WTC11 (cell line): ENCODE measurements at regions not wholly inside any gene's neighbourhood (a gene's known extent, or its start where the extent isn't known, plus 50 kb on each side); places are given as distances from the start of the nearest gene placed in this dataset.
A peak's percentile ranks its signal among the peaks of the same experiment; 100 is the strongest.

Source experiments
- ATAC-seq: fragments of 200-7000 bp; cut with Tn5 transposase; 2 replicates; pipeline ENCODE4 v1.10.0; 2021; ENCODE audit warnings: mild to moderate bottlenecking, moderate library complexity
- CTCF ChIA-PET: fragments of 300-600 bp; sonication (Branson Sonifier 250); formaldehyde crosslinking; loops from one replicate; lab custom pipeline; 2021; ENCODE audit warnings: antibody characterized with exemption; lab: Charles Lee
- POLR2A ChIA-PET: fragments of 350-600 bp; sonication (Branson Sonifier 250); formaldehyde crosslinking; loops from one replicate; lab custom pipeline; 2021; ENCODE audit warnings: antibody characterized with exemption; lab: Charles Lee
- DNase-seq: peaks from one replicate; pipeline ENCODE4 v3.0.0; 2021; ENCODE audit warnings: low spot score
- H3K27ac Mint-ChIP-seq: 2 replicates; pipeline ENCODE4 v1.8.0; 2021; ENCODE audit warnings: mixed read lengths
- H3K27me3 Mint-ChIP-seq: 2 replicates; pipeline ENCODE4 v1.8.0; 2021; ENCODE audit warnings: low read depth, mild to moderate bottlenecking, moderate library complexity, mixed read lengths
- H3K36me3 Mint-ChIP-seq: 2 replicates; pipeline ENCODE4 v1.8.0; 2021; ENCODE audit warnings: mixed read lengths
- H3K4me1 Mint-ChIP-seq: 2 replicates; pipeline ENCODE4 v1.8.0; 2022; ENCODE audit warnings: mixed read lengths
- H3K4me3 Mint-ChIP-seq: 2 replicates; pipeline ENCODE4 v1.8.0; 2021; ENCODE audit warnings: mild to moderate bottlenecking, moderate library complexity, mixed read lengths
- H3K9me3 Mint-ChIP-seq: 2 replicates; pipeline ENCODE4 v1.8.0; 2021; ENCODE audit warnings: mixed read lengths
- ATF2 ChIP-seq: sonication (generic); formaldehyde crosslinking; IDR thresholded peaks from 2 replicates; pipeline ENCODE4 v1.8.1; 2022; ENCODE audit warnings: low read depth, missing genetic modification reagents, borderline replicate concordance
- CREB1 ChIP-seq: sonication (generic); formaldehyde crosslinking; IDR thresholded peaks from 2 replicates; pipeline ENCODE4 v1.8.0; 2023; ENCODE audit warnings: mild to moderate bottlenecking, missing genetic modification reagents
- CREM ChIP-seq: sonication (generic); formaldehyde crosslinking; IDR thresholded peaks from 2 replicates; pipeline ENCODE4 v1.8.1; 2022; ENCODE audit warnings: mild to moderate bottlenecking, missing genetic modification reagents, moderate library complexity
- KAT7 ChIP-seq: sonication (generic); formaldehyde crosslinking; IDR thresholded peaks from 2 replicates; pipeline ENCODE4 v1.8.1; 2023; ENCODE audit warnings: missing genetic modification reagents, mild to moderate bottlenecking, borderline replicate concordance
- NFATC4 ChIP-seq: fragments of 250-450 bp; sonication (Bioruptor Pico); IDR thresholded peaks from 2 replicates; pipeline ENCODE4 v1.9.0; 2021; ENCODE audit warnings: mild to moderate bottlenecking
- NR1H2 ChIP-seq: sonication (generic); formaldehyde crosslinking; IDR thresholded peaks from 2 replicates; pipeline ENCODE4 v1.9.0; 2021; ENCODE audit warnings: mild to moderate bottlenecking, moderate library complexity, missing genetic modification reagents
- PRRX2 ChIP-seq: fragments of 250-450 bp; sonication (Bioruptor Pico); IDR thresholded peaks from 2 replicates; pipeline ENCODE4 v1.8.0; 2021; ENCODE audit warnings: mild to moderate bottlenecking
- SMAD3 ChIP-seq: sonication (generic); formaldehyde crosslinking; IDR thresholded peaks from 2 replicates; pipeline ENCODE4 v1.8.0; 2022; ENCODE audit warnings: missing genetic modification reagents, mild to moderate bottlenecking, borderline replicate concordance
- TCF7 ChIP-seq: sonication (generic); formaldehyde crosslinking; IDR thresholded peaks from 2 replicates; pipeline ENCODE4 v1.8.0; 2022; ENCODE audit warnings: mild to moderate bottlenecking, low read depth, missing genetic modification reagents, moderate library complexity
- ZNF423 ChIP-seq: fragments of 250-450 bp; sonication (Bioruptor Pico); IDR thresholded peaks from 2 replicates; pipeline ENCODE4 v2.1.2; 2022; ENCODE audit warnings: mild to moderate bottlenecking, moderate library complexity
- TF ChIP-seq, protein P1 (sequence below): sonication (generic); formaldehyde crosslinking; IDR thresholded peaks from 2 replicates; pipeline ENCODE4 v1.8.0; 2022; ENCODE audit warnings: missing genetic modification reagents
- TF ChIP-seq, protein P2 (sequence below): sonication (generic); formaldehyde crosslinking; IDR thresholded peaks from 2 replicates; pipeline ENCODE4 v1.8.1; 2022; ENCODE audit warnings: low read depth, mild to moderate bottlenecking, moderate library complexity, missing genetic modification reagents, borderline replicate concordance
- TF ChIP-seq, protein P3 (sequence below): fragments of 200-600 bp; IDR thresholded peaks from 2 replicates; pipeline ENCODE4 v1.8.0; 2022; ENCODE audit warnings: antibody characterized with exemption

DNA sequence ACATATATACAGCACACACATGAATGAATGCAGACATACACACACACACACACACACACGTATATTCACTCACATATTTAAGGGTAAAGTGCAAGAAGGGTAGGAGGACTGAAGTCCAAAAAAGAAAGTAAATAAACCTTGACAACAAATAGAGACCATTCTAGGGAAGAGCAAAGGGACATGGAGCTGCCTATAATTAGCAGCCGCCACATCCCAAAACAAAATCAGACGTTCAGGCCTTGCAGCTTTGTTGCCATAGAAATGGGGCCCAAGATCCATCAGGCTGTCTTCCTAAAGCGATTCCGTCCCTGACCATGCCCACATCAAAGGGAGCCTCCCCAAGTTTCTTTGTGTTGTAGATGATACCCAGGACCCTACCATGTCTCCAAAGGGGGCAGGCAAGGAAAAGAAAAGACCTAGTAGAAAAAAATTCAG is 703.5 kb upstream of the TBX3 start:
- H3K36me3 Mint-ChIP-seq, result no peaks in the 10 kb centered on the region
- H3K9me3 Mint-ChIP-seq, result peaks cover 6% of the 10 kb centered on the region; the same call in 1 of the 2 replicates
- no peak overlapping the region for H3K4me3 Mint-ChIP-seq
- H3K4me1 Mint-ChIP-seq, result peaks cover 10% of the 10 kb centered on the region
- TF ChIP-seq TCF7 (CRISPR knock-in tag), result no peak
- TF ChIP-seq, protein P1, sequence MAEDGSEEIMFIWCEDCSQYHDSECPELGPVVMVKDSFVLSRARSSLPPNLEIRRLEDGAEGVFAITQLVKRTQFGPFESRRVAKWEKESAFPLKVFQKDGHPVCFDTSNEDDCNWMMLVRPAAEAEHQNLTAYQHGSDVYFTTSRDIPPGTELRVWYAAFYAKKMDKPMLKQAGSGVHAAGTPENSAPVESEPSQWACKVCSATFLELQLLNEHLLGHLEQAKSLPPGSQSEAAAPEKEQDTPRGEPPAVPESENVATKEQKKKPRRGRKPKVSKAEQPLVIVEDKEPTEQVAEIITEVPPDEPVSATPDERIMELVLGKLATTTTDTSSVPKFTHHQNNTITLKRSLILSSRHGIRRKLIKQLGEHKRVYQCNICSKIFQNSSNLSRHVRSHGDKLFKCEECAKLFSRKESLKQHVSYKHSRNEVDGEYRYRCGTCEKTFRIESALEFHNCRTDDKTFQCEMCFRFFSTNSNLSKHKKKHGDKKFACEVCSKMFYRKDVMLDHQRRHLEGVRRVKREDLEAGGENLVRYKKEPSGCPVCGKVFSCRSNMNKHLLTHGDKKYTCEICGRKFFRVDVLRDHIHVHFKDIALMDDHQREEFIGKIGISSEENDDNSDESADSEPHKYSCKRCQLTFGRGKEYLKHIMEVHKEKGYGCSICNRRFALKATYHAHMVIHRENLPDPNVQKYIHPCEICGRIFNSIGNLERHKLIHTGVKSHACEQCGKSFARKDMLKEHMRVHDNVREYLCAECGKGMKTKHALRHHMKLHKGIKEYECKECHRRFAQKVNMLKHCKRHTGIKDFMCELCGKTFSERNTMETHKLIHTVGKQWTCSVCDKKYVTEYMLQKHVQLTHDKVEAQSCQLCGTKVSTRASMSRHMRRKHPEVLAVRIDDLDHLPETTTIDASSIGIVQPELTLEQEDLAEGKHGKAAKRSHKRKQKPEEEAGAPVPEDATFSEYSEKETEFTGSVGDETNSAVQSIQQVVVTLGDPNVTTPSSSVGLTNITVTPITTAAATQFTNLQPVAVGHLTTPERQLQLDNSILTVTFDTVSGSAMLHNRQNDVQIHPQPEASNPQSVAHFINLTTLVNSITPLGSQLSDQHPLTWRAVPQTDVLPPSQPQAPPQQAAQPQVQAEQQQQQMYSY (CRISPR knock-in tag), result no peak
- DNase-seq, result no peak
- POLR2A ChIA-PET, result no interaction called here
- CTCF ChIA-PET, result interaction anchor here (0.6 kb wide), 1 partner anchor 19 kb away, joined by 3 read pairs; no protein-coding TSS in a partner anchor
- no peak overlapping the region for H3K27ac Mint-ChIP-seq
- H3K27me3 Mint-ChIP-seq, result no peaks in the 10 kb centered on the region
- ATAC-seq, result peak; percentile 48; the same call in 1 of the 2 replicates

DNA sequence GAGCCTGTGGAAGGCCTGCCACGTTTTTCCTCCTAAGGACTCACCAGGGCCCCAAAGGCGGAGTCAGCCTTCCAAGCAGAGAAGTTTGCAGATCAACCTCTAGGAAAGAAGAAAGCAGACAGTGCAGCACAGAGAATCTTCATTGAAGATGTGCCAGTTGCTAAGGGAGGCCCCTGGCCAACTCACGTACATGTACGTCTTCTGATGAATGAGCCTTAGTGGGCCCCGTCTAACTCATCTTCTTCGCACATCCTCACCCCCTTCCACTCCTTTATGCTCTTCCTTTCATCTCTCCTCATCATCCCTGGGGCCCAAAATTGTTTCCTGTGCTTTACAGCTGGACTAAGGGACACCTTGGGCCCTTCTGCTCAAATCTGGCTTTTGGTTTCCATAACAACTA is 703.0 kb upstream of the TBX3 start:
- no peak for ATAC-seq
- POLR2A ChIA-PET, result no interaction called here
- H3K4me3 Mint-ChIP-seq, result no peak overlapping the region

More for the DNA sequence above, 703.0 kb upstream of the TBX3 start:
- CTCF ChIA-PET, result interaction anchor here (0.6 kb wide), 1 partner anchor 19 kb away, joined by 3 read pairs; no protein-coding TSS in a partner anchor
- no peak overlapping the region for H3K27ac Mint-ChIP-seq
- peaks cover 6% of the 10 kb centered on the region; the same call in 1 of the 2 replicates for H3K9me3 Mint-ChIP-seq
- no peaks in the 10 kb centered on the region for H3K27me3 Mint-ChIP-seq
- no peak for TF ChIP-seq CREM (CRISPR knock-in tag)
- TF ChIP-seq SMAD3 (CRISPR knock-in tag), result no peak
- TF ChIP-seq CREB1 (CRISPR knock-in tag), result no peak
- no peak for TF ChIP-seq PRRX2 (CRISPR knock-in tag)
- TF ChIP-seq, protein P2, sequence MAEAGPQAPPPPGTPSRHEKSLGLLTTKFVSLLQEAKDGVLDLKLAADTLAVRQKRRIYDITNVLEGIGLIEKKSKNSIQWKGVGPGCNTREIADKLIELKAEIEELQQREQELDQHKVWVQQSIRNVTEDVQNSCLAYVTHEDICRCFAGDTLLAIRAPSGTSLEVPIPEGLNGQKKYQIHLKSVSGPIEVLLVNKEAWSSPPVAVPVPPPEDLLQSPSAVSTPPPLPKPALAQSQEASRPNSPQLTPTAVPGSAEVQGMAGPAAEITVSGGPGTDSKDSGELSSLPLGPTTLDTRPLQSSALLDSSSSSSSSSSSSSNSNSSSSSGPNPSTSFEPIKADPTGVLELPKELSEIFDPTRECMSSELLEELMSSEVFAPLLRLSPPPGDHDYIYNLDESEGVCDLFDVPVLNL, result no peak
- TF ChIP-seq, protein P3, sequence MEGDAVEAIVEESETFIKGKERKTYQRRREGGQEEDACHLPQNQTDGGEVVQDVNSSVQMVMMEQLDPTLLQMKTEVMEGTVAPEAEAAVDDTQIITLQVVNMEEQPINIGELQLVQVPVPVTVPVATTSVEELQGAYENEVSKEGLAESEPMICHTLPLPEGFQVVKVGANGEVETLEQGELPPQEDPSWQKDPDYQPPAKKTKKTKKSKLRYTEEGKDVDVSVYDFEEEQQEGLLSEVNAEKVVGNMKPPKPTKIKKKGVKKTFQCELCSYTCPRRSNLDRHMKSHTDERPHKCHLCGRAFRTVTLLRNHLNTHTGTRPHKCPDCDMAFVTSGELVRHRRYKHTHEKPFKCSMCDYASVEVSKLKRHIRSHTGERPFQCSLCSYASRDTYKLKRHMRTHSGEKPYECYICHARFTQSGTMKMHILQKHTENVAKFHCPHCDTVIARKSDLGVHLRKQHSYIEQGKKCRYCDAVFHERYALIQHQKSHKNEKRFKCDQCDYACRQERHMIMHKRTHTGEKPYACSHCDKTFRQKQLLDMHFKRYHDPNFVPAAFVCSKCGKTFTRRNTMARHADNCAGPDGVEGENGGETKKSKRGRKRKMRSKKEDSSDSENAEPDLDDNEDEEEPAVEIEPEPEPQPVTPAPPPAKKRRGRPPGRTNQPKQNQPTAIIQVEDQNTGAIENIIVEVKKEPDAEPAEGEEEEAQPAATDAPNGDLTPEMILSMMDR, result no peak
- TF ChIP-seq ATF2 (CRISPR knock-in tag), result no peak
- no peak for TF ChIP-seq NR1H2 (CRISPR knock-in tag)
- no peak for TF ChIP-seq ZNF423 (CRISPR knock-in tag)
- TF ChIP-seq, protein P1 (CRISPR knock-in tag), result no peak
- TF ChIP-seq NFATC4 (CRISPR knock-in tag), result no peak
- no peak for TF ChIP-seq KAT7
- TF ChIP-seq, all 79 proteins: peak for 0
- H3K4me1 Mint-ChIP-seq, result peaks cover 10% of the 10 kb centered on the region
- DNase-seq, result no peak
- no peaks in the 10 kb centered on the region for H3K36me3 Mint-ChIP-seq
